Astrocyte of the hippocampus (primary cell): ENCODE measurements at regions not wholly inside any gene's neighbourhood (a gene's known extent, or its start where the extent isn't known, plus 50 kb on each side); places are given as distances from the start of the nearest gene placed in this dataset.

Experiments used
- DNase-seq: peaks from one replicate; pipeline ENCODE4 v3.0.0; 2011; ENCODE audit warnings: low read depth, low spot score

DNA sequence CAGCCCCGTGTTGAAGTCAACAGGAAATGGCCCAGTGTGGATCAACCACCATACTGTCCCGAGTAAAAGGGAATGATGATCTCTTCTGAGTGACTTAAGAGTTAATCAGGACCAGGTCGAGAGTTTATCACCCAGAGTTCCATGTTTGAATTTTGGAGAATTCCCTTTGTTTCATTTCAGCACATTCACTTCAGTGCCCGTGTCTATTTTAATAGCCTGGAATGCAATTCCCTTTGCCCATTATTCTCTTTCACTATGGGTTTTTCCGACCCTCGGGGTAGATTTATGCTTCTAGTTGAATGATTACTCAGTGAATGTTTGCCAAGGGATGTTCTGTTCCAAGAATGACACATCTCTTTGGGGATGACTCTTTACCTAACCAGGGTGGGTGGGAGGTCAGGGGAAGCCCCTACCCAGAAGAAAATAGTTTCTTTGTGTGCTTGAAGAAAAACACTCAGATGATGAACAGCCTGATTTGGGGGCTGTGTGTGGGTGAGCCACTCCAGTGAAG is 594.9 kb downstream of the INHBA start:
- DNase-seq, result peak; percentile 50

DNA sequence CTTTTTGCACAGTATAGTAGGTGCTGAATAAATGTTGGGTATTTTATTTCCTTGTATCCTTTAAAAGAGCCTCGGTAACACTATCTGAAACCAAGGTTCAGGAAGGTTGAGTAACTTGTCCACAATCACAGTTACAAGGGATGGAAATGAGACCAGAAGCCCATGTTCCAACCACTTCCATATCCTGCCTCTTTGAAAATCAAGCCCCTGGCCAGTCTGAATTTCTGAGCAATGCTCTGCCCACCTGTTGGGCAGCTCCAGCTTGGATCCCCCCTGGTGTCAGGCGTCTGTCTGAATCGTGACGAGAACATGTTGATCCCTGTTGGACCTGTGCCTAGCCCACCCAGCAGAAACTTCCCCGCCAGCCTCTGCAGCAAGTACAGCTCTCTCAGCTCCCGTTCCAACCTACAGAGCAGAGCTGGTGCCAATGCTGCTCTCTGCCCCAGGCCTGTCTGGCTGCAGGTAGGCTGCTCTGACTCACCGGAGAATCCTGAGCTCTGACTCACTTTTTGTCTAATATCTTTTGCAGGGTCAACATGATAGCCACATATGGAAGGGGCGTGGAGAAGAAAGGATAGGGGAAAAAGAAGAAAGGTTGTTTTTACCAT is 595.5 kb downstream of the INHBA start:
- peak; percentile 69 for DNase-seq

DNA sequence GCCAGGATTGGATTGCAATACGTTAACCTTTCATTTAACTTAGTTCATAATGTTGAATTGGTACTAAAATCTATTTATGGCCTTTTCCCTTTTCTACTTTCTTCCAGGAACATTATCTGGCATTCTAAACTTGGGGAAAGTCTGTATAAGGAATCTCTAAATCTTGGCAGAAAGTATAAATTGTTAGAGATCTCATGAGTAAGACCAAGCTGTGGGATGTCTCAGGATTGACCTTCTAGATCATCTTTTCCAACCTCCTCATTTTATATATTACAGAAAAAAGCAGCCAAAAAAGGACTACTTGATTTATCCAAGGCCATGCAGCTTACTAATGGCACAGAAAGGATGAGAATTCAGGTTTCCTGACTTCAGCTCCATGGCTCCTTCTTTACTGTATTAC is 598.3 kb downstream of the INHBA start:
- no peak for DNase-seq

DNA sequence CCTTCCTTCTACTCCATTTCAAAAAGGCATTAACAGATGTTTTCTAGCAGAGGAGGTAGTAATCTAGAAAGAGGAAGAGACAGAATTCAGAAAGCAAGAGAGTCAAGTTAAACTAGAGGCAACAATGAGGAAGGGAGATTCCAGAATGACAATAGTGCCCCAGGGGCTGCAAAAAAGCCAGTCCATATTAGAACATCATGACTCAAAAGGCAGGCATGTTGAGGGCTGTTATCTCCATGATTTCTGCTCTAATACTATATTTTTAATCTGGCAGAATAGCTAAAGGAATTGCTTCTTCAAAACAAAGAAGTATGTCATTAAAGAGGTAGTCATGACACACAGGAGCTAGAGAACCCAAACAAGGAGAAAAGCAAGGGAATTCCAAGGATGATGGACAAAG is 599.6 kb downstream of the INHBA start:
- no peak for DNase-seq

DNA sequence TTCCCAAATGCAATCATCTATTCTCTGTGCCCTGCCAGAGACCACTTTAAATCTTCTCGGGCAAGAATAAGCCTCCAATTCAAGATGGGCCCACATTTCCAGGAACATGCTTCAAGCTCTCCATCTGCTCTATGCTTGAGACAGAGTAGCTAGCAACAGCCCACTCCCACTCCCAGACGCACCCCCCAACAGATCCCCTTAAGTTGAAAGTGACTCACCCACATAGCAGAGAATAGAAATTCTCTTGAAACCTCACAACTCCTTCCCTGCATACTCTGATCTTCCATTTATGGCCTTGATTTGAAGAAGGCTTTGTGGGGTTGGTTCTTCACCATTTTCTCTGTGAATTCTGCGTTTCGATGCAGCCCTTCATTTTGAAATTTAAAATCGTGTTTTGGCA is 604.0 kb downstream of the INHBA start:
- no peak for DNase-seq

DNA sequence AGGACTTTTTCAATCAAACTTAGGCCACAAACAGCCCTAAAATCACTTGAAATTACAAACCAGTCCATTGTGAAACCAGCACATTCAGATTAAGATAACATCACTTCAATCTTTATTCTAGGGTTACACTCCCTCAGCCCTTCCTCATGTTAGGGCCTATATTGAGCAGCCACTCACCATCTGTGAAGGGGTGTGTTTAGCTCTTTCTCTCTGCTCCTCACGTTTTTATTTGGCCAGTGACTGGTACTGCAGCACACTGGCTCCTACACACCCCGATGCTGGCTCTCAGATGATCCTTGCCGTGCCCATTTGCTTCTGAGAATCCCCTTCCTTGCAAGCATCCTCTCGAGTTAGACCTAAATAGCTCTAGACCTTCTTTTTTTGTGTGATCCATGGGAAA is 604.5 kb downstream of the INHBA start:
- no peak for DNase-seq

DNA sequence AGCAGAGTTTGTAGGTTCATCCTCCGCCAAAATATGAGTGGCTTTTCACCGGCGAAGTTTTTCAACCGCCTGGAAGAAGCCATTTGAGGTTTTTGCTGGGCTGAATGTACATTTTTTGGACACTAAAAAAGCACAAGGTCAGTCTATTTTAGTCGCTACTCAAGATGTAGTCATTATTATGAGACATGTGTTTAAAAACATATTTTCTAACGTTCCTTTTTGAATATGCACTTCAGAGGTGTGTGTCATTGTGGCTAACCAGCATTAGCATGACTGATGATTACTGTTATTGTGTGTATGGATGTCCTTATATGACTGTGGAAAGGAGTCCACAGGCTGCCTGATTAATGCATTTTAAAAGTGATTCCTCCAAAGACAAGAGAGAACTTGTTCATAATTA is 605.4 kb downstream of the INHBA start:
- DNase-seq, result peak; percentile 64

DNA sequence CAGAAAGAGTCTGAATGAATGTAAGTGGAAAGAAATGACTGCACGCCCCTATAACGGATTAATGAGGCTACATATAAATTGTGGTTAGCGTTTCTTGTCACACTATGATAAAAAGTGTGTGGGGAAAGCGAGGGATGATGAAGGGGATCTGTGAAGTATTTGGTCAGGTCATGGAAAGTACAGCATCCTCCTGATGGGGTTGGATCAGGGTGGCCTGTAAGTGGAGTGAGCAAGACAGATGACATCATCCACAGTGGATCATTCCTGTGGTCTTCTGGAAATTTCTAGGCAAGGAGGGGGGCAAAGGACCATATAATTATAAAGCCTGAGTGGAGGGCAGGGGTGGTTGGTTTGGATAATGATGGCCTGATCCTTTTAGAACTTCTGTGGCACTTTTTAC is 606.0 kb downstream of the INHBA start:
- peak; percentile 88 for DNase-seq

DNA sequence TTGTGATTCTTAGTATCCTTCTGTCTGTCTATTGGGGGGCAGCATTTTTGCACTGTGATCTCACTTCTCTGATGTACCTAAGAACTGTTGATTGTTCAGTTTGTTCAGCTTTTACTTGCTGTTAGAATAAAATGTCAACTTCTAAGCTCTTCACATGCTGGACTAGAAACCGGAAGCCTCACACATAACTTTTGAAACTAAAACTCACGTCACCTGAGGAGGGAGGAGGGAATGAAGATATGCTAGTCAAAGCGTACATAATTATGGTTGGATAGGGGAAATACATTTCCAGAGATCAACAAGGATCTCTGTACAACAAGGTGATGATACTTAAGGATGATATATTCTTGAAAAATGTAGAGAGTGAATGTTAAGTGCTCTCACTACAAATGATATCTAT is 609.7 kb downstream of the INHBA start:
- no peak for DNase-seq

DNA sequence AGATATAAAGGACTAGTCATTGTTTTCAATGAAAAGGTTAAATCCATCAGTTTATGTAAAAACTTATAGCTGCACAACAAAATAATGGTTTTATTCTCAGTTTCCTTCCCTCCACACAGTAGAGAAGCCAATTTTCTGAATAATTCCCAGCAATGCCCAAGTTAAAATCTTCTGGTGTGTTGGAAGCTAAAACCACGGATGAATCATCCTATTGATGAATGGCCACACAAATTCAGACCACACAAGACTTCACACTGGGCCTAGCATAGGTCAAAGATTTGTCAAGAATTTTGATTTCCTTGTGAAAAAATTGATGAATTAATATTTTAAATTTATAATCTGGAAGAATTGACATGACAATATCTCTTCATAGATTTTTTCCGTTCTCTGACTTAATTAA is 617.6 kb downstream of the INHBA start:
- peak; percentile 75 for DNase-seq

DNA sequence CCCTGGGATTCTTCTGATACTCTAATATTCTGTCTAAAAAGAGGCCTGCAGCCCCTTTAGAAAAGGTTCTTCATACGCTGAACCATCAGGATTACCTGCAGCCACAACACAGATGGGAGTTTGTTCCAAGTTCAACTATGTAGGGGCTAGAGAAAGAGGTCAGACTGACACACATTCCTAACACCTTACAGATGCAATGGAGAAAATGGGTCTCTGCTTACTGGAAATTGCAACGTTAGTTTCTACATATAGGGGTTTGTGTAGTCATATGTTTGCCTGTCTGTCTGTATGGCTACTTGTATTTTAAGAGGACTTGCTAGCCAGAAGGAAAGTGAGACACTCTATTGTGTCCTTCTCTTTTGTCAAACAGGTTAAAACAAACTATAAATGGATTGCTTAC is 618.5 kb downstream of the INHBA start:
- no peak for DNase-seq

DNA sequence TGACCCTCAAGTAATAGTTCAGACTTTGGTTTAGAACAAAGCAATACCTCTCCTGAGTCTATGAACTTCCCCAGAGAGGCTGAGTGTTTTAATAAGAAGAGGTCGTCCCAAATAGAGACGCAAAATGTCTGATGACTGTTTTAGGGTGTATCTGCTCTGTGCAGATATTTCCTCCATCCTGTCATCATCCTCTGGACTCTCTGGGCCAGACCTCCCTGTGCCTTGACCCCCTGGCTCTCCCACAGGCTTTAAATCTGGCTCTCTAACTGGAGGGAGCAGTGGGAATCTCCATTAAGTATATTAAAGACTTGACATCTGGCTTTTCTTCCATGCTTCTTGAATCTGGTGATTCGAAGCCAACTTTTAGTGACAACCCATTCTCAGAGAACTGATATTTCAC is 633.3 kb downstream of the INHBA start:
- no peak for DNase-seq

DNA sequence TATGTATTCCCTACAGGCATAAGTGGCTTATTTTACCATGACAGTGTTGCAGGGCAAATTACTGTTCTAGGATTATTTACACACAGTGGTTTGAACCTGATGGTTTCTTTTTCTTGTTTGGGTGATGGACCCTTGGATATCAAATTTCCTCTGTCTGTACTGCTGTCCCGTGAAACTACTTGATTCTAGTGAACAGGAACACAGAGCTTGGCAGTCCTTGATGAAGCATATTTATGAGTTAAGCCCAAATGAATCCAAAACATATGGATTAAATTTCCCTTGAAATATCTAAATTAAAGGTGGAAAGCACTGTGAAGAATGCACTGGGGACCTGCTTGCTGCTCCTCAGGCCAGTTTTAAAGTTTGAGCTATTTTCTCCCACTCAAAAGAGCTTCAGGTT is 635.3 kb downstream of the INHBA start:
- no peak for DNase-seq

DNA sequence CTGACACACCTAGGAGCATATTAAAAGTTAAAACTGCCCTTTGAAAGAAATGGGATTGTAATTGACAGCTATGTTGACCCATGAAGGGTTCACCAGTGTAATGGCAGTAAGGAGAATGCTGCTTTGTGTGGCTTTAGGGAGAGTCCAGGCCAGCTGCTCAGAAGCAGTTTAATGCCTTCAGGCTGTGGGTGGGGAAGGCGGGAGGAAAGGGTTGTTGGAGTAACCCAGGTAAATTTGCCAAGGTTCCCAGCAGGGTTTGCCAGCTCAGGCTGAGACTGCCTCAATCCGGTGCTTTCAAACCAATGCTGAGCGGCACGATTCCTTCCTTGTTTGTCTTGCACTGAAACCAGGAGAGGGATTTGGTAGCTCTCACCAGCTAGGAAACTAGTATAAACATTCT is 637.2 kb downstream of the INHBA start:
- no peak for DNase-seq

DNA sequence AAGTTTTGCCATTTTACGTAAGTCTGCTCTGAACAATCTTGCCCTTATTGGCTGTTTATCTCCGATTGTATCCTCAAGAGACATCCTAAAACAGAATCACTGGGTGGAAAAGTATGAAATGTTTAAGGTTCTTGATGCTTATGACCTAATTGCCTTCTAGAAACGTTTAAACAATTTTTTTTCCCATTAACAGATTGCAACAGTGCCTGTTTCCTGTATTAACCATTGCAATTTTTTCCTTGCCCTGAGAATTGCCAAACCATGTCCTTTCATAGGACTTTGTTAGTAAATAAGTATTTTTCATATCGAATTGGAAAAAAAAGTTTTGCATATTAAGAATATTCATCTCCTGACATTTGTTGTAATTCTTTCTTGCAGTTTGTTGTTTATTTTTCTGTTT is 639.8 kb downstream of the INHBA start:
- no peak for DNase-seq

DNA sequence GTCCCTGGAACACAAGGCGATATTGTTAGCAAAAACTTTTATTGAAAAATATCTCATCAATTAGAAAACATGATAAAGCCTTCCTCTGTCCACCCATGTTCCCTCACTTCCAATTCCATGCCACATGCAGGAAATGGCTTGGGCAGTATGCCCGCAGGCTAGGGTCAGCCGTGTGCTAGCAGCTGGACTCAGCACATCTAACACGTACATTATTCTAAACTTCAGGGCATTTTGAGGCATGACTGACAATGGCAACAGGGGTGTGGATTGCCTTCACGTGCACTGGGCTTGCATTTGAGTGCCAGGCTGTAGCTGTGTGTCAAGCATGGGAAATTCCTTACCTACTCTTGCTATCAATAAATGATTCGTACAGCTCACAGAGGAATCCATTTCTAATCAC is 642.1 kb downstream of the INHBA start:
- DNase-seq, result no peak

DNA sequence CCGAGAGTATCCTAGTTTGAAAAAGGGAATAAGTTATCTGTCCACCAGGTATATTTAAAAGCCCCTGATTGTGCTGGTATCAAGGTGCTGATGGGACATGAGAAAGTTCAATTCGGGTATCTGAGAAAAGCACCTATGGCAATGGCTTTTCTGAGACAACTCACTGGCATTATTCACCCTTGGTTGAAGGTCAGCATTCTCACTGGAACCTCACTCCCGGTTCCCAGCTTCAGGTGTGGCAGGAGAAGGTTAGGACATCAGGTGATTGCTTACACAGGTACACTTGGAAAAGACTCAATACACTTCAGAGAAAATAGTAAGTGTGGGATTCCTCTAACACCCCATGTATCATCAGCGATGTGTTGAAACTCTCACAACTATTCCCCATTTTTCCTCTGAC is 643.1 kb downstream of the INHBA start:
- no peak for DNase-seq

DNA sequence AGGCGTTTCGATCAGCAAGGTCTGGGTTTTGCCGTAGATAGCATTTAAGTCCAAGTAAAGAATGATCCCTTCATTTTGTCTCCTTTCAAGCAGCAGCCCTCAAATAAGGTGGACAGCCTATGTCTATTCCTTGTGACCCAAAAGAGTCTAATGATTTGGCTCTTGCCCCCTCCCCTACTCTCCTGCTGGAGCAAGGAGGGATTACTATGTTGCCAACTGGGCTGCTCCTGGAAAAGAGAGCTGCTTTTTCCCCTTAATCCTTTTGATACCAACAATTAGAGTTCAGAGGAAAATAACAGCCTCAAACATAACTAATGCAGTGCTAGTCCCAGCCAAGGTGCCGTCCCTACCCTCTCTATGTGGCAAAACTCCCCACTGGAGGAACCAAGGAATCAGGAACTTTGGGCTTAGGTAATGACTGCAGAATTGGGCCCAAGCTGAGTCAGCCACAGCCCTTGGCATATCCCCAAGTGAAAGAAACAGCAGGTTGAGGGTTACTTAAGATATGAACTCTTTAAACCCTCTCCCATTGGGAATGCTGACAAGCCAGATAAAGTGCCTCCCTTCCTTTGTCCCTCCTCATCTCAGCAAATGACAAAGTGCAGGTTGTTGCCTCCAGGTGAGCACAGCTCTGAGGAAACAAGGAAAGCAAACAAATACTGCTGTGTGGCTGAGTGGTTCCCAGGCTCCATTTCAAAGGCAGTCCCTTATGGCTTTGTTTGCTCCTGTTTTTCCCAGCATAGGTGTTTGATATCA is 643.7 kb downstream of the INHBA start:
- DNase-seq, result peak; percentile 40

DNA sequence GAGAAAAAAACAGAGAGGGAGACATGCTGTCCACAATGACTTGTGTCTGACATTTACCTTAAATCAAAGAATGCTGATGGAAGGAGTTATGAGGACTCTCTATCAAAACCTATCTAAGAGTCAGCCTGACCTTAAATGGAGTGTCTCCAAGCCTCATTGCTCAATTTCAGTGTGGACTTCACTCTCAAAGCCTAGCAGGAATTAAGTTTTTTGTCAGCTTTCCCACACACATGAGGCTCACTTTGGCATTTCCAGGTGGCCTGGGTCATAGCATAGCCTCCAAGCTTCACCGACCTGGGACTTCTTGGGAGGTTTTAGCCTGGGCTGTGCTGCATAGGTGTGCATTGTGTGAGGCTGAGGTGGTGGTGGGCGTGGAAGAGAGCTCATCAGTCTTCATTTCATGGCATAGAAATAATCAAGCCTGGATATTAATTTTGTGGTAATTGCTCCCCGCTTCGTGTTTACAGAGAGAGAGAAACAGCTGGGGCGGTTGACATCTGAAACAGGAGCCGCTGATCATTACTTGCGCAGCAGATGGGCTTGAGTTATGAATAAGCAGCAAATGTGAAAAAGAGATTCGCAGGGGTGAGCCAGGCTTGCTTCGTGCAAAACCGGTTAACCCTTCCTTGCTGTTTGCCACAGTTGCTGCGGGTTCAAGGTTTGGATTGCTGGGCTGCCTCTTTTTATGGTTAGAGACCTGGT is 647.8 kb downstream of the INHBA start:
- no peak for DNase-seq

DNA sequence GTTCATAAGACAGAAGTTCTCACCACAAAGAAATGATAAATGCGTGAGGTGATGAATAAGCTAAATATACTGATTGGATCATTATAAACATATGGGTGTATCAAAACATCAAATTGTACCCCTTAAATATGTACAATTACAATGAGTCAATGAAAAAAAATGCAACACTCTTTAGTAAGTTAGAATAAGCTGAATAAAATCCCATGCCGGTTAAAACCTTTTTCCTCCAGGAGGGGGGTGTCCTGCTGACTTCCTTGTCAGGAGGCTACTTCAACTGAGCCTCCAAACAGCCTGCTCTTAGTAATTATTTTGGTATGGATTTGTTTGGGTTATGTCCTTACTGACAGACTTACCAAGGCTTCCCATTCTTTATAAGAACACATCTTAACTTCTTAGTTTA is 649.1 kb downstream of the INHBA start:
- no peak for DNase-seq

DNA sequence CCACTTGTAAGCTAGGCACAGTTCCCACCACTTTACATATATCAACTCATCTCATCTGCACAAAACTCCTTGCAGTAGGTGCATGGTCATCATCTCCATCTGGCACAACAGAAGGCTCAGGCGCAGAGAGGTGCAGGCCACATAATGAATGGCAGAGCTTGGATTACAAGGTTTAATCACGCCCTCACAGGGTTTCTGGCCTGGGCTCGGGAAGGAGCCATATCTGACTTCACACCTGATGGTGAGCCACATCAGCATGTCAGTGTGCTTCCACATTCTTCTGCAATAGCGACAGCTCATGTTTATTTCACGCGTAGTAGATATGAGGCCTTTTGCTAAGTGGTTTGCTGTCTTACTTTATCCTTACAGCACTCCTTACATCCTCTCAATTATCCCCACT is 650.2 kb downstream of the INHBA start:
- DNase-seq, result no peak

DNA sequence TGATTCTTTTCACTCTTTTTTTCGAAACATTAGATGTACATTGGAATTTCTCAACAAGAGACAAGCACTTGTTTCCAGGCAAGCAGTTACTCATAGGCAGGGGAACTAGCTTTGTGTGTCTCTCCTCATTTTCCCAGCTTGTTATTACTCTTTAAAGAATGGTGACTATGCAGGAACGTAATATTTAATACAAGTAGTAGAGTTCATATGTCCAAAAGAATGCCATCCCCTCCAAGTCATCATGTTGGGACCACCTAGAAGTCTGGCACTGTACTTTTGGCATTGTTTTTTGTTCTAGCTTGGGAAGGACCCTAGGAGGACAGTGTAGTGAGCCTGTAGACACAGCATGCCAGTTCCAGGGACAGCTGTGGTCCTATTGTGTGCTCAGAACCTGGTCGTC is 650.7 kb downstream of the INHBA start:
- DNase-seq, result no peak

DNA sequence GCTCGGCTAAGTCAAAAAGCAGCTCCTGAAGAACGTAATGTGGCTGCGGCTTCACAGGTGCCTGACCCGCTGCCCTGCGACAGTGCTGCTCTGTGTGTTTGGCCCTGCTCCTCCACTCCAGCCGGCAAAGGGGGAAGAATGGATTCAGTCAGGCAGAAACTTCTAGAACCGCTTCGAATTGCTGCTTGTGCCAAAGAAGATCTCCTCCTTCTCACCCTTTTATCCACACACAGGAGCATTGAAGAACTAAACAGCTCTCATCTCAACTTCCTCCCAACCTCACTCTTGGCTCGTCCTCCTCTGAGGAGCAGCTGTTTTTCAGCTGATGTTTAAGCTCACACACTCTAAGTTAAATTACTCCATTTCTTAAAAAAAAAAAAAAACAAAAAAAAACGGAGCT is 651.4 kb downstream of the INHBA start:
- DNase-seq, result no peak
